Psoas muscle (tissue), 7 donors: ENCODE measurements at regions not wholly inside any gene's neighbourhood (a gene's known extent, or its start where the extent isn't known, plus 50 kb on each side); places are given as distances from the start of the nearest gene placed in this dataset.

Experiments
- ATAC-seq, 4 donors: fragments of 200-7000 bp; cut with Tn5 transposase; one replicate each; pipeline ENCODE4 v1.9.1; 2020; ENCODE audit warnings: moderate library complexity in 3 of 4, mild to moderate bottlenecking in 2 of 4
- DNase-seq, 2 donors: peaks; one replicate each; pipeline ENCODE4 v3.0.0-alpha.2; 2020
- H3K27ac ChIP-seq: fragments of 200-600 bp; one replicate; pipeline ENCODE4 v1.8.0; 2022
- H3K27me3 ChIP-seq, 3 donors: fragments of 200-600 bp in 1 of 3; one replicate each; pipeline versions ENCODE4 v1.6.1 to v1.8.0; 2013 to 2022; ENCODE audit warnings: low read length in 2 of 3, mild to moderate bottlenecking in 2 of 3, moderate library complexity in 1 of 3; ENCODE audit not compliant: insufficient read depth in 3 of 3
- H3K36me3 ChIP-seq, 2 donors: fragments of 200-600 bp in 1 of 2; one replicate each; pipeline versions ENCODE4 v1.6.1 to v1.8.0; 2013 to 2022; ENCODE audit warnings: low read depth in 1 of 2, mild to moderate bottlenecking in 1 of 2, moderate library complexity in 1 of 2; ENCODE audit not compliant: insufficient read depth in 1 of 2
- H3K4me1 ChIP-seq: fragments of 200-600 bp; one replicate; pipeline ENCODE4 v1.8.0; 2022
- H3K4me3 ChIP-seq: fragments of 200-600 bp; one replicate; pipeline ENCODE4 v1.8.0; 2022; ENCODE audit warnings: mild to moderate bottlenecking
- H3K9me3 ChIP-seq: fragments of 200-600 bp; one replicate; pipeline ENCODE4 v1.8.0; 2022
- CTCF ChIP-seq: fragments of 200-600 bp; IDR thresholded peaks from one replicate; pipeline ENCODE4 v1.8.0; 2022; ENCODE audit warnings: antibody characterized with exemption
- WGBS, 3 donors: extraction: QIAGEN DNeasy Blood & Tissue Kit; methylation state at CpG; one replicate each; pipeline versions ENCODE4 v1.1.6 to v1.1.7; 2013; 5-methylcytosine and 5-hydroxymethylcytosine counted together
- intact Hi-C, 2 donors: fragments of 100-400 bp; cut with DNase I; formaldehyde crosslinking; loops; one replicate each; pipeline versions ENCODE4 v1.11.0 to v1.14.2; 2022
- donor health status: healthy with polysubstance abuse.
- donor health status: DM: no; HTN: no; CAD: no; lungs with moderate emphysema.
- donor health status: Bipolar disorder and iron deficiency.
- donor health status: healthy.
- donor health status: DM: yes; HTN: yes; CAD: no.
- donor health status: DM: no; HTN: no; CAD: no.
- donor health status: DM: yes; HTN: yes; CAD: no.

GRCh38 chr18:79585395-79586370 is 93.9 kb upstream of the CTDP1 start:
- no peaks in the 10 kb centered on the region for H3K4me1 ChIP-seq
- no peak overlapping the region for H3K27ac ChIP-seq
- peaks cover 0 to 7% (median 1%) of the 10 kb centered on the region in 3 donors for H3K27me3 ChIP-seq
- H3K9me3 ChIP-seq = no peaks in the 10 kb centered on the region
- no peak for TF ChIP-seq CTCF
- intact Hi-C loops = no loop called here
- 89 to 94% (median 89%) methylated on average over 18 to 20 of the region's 20 CpGs for WGBS, 3 donors
- DNase-seq (peak in 1 of 2 donors; percentile 39), ATAC-seq (no peak)
- no peak overlapping the region for H3K4me3 ChIP-seq
- no peaks in the 10 kb centered on the region for H3K36me3 ChIP-seq

- H3K27me3 ChIP-seq = peaks cover 0 to 7% (median 1%) of the 10 kb centered on the region in 3 donors
- no peaks in the 10 kb centered on the region for H3K36me3 ChIP-seq
- H3K4me3 ChIP-seq = no peak overlapping the region
- H3K9me3 ChIP-seq = no peaks in the 10 kb centered on the region
- no peak for TF ChIP-seq CTCF
- no peak for ATAC-seq
- H3K4me1 ChIP-seq = no peaks in the 10 kb centered on the region
- intact Hi-C loops = no loop called here
- peak in 1 of 2 donors; percentile 26 for DNase-seq
- no peak overlapping the region for H3K27ac ChIP-seq
- WGBS, 3 donors = 92 to 95% (median 94%) methylated on average over 33 to 34 of the region's 34 CpGs
Measured at GRCh38 chr18:79586436-79587225, 93.0 kb upstream of the CTDP1 start.

GRCh38 chr18:79587226-79587741 is 92.3 kb upstream of the CTDP1 start:
- no peaks in the 10 kb centered on the region for H3K9me3 ChIP-seq
- peak in 1 of 2 donors; percentile 46 for DNase-seq
- intact Hi-C loops = no loop called here
- no peak overlapping the region for H3K4me3 ChIP-seq
- WGBS, 3 donors = 92 to 96% (median 94%) methylated on average over 16 of the region's 16 CpGs
- TF ChIP-seq CTCF = no peak
- ATAC-seq = no peak
- no peaks in the 10 kb centered on the region for H3K4me1 ChIP-seq
- no peaks in the 10 kb centered on the region for H3K36me3 ChIP-seq
- H3K27me3 ChIP-seq = peaks cover 0 to 7% (median 1%) of the 10 kb centered on the region in 3 donors
- no peak overlapping the region for H3K27ac ChIP-seq

GRCh38 chr18:79587779-79588635 is 91.6 kb upstream of the CTDP1 start:
- no peaks in the 10 kb centered on the region for H3K4me1 ChIP-seq
- no peak for TF ChIP-seq CTCF
- no peaks in the 10 kb centered on the region for H3K9me3 ChIP-seq
- ATAC-seq (no peak), DNase-seq (peak; percentile 8 to 58)
- H3K36me3 ChIP-seq = no peaks in the 10 kb centered on the region
- intact Hi-C loops = no loop called here
- H3K27me3 ChIP-seq = peaks cover 0 to 8% (median 1%) of the 10 kb centered on the region in 3 donors
- whole genome bisulfite sequencing, 3 donors = 81 to 85% (median 82%) methylated on average over 27 to 32 of the region's 32 CpGs
- H3K4me3 ChIP-seq = no peak overlapping the region
- peak overlapping the region; percentile 23 for H3K27ac ChIP-seq
